Fibroblast of the conjunctiva (primary cell): ENCODE measurements at regions not wholly inside any gene's neighbourhood (a gene's known extent, or its start where the extent isn't known, plus 50 kb on each side); places are given as distances from the start of the nearest gene placed in this dataset.
"Not testable (repeated sequence)": the region's sequence is repeated elsewhere in the genome, so short reads cannot be mapped to it uniquely, and the experiment has no call there.

ENCODE experiments used
- DNase-seq: peaks from one replicate; pipeline ENCODE4 v3.0.0-alpha.2; 2010; ENCODE audit warnings: low read depth

DNA sequence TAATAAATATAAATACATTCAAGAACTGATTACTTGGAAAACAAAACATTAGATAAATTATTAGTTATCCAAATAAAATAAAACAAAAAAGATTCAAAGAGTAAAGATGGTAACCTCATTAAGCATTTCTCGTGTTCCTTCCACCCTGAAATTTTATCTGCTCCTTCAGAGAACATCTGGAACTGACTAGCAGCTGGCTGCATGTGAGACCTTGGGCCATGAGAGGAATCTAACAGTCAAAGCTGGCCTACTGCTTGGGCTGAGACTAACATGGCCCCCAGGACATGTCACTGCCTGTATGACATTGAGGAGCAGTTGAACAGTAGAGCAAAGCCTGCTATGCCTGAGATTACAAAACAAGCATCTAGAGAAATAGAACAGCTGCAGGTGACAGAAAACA, 208.5 kb upstream of the ZSWIM2 start:
- no peak for DNase-seq

DNA sequence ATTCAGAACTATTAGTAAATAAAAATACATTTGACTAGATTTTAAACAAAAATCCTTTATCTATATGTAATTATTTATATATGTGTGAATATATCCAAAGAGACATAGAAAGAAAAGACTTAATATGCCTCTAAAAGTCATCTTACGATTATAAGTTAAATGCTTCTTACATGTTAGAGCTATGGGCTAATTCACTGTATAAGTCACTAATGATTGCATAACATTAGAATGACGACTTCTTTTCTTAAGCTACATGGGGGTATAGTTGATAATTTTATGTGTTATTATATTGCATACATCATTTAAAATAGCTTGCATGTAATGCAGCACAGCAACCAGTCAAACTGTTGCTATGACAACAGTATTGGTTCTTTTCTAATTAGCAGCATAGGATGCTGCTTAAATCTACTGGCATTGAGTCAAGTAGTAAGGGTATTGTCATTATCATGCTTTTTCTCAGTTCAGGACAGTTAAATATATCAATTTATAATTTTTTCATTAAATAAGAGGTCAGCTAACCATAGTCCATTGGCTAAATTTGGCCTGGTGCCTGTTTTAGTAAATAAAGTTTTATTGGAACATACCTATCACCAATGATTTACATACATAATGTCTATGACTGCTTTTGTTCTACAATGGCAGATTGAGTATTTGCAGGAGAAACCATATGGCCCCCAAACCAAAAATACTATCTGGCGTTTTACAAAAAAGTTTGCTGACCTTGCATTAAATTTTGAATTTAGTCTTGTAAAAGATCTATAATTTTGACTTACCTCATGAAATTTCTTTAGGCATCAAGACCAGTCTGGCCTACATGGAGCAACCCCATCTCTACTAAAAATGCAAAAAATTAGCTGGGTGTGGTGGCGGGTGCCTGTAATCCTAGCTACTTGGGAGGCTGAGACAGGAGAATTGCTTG, 207.7 kb upstream of the ZSWIM2 start:
- DNase-seq = no peak

- peak; percentile 26 for DNase-seq
Measured at GRCh38 chr2:187055463-187055862, 206.5 kb upstream of the ZSWIM2 start.

DNA sequence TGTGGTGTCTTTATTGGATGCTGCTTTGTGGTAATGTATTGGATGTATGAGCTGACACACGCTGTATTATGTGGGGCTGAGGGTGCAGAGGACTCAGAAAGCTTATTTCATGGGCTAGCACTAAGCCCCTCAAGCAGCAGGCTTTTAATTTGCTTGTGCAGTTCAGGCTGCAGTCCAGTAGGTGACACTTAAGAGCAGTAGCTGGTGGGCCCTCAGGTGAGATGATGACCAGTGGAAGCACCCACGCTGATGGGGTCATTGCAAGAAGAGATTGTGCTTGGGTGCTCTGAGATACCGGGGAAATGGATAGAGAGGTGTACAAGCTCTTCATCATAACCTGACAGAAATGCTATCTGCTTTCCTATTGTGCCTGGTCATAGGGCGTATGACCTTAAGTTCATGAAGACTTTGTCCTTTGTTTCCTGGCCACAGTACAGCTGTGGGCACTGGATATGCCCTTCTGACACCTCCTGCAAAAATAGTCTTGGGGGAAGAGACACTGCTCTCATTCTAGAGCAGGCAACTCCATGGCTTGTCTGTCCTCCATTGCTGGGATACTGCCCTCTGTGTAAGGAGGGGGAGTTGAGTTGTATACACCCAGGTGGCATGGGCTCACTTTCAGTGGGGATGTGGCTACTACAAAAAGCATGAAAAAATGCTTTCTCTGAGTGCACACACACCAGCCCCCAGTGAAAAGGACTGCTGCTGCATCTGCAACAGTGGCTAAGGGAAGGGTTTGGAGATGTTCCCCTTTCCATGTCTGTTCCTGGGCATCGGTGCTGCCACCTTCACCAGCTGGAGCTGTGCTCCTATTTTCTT, 205.7 kb upstream of the ZSWIM2 start:
- DNase-seq = no peak

GRCh38 chr2:187051350-187051749, 202.4 kb upstream of the ZSWIM2 start:
- DNase-seq = no peak

DNA sequence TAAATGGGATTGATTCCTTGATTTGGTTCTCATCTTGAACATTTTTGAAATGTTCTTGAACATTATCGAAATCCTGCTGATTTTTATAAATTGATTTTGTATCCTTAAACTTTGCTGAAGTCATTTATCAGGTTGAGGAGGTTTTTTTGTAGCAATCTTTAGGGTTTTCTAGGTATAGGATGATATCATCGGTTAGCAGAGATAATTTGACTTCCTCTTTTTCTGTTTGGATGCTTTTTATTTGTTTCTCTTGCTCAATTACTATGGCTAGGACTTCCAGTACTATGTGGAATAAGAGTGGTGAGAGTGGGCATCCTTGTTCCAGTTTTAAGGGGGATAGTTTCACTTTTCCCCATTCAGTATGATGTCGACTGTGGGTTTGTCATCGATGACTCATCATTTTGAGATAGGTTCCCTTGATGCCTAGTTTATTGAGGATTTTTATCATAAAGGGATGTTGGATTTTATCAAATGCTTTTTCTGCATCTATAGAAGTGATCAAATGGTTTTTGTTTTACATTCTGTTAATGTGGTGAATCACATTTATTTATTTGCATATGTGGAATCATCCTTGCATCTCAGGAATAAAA, 201.5 kb upstream of the ZSWIM2 start:
- no peak for DNase-seq

GRCh38 chr2:187037310-187037709, 188.3 kb upstream of the ZSWIM2 start:
- no peak for DNase-seq

GRCh38 chr2:187034434-187034833, 185.5 kb upstream of the ZSWIM2 start:
- DNase-seq = no peak

GRCh38 chr2:187024739-187025138, 175.8 kb upstream of the ZSWIM2 start:
- DNase-seq = no peak

DNA sequence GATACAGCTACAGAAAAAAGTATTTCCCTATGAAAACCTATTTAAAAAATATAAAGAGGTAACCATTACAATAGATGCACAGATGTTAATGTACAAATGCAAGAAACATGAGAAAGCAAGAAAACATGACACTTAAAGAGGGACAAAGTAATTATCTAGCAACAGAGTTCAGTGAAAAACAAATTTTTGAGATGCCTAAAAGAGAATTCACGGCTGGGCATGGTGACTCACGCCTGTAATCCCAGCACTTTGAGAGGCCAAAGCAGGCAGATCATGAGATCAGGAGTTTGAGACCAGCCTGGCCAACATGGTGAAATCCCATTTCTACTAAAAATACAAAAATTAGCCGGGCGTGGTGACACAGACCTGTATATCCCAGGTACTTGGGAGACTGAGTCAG, 175.0 kb upstream of the ZSWIM2 start:
- DNase-seq = not testable (repeated sequence)

GRCh38 chr2:187017438-187017837, 168.5 kb upstream of the ZSWIM2 start:
- DNase-seq = no peak

DNA sequence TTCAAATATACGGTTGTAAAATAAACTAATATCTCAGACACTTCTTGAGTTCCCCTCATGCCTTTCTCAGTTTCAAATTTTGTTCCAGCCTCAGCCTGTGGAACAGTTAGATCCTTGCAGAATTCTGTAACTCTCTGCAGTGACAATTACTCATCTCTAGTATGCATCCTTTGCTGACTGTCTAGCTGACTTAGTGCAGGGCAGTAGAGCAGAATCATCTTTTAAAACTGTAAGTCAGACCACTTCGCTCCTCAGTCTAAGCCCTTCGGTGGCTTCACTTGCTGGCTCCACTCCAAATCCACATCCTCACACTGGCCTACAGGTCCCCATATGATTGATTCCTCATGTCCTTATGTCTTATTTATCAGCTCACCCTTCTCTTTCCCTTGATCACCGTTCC, 164.1 kb upstream of the ZSWIM2 start:
- DNase-seq = no peak

DNA sequence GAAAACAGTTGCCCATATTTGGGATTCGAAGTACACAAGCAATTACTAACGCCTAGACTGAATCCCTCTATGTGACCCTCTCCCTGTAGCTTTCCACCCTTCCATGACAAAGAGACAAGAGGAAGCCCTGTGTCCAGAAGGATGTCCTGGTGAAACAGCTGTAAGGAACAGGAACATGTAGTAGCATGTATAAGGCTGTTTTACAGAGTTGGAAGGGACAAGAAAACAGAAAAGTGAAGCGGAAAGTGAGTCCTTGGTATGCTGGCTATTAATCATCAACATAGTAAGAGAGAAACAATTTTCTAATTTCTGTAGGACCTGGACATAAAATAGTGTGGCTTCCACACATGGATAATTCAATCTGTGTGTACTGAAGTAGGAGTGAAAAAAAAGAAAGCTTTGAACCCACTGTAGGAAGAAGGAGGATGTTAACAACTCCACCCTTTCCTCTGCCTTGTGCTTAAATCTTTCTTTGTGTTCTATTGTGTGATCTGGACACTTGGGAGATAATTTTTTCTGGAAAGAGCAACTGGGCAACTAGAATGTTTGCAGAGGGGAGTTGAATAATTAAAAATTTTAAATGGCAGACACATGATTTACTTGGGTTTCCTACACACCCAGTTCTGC, 162.3 kb upstream of the ZSWIM2 start:
- no peak for DNase-seq

- DNase-seq = no peak
Measured at GRCh38 chr2:187009483-187010239, 160.7 kb upstream of the ZSWIM2 start.

- peak; percentile 2 for DNase-seq
Measured at GRCh38 chr2:187008111-187008510, 159.1 kb upstream of the ZSWIM2 start.

GRCh38 chr2:187003611-187004010, 154.6 kb upstream of the ZSWIM2 start:
- no peak for DNase-seq

DNA sequence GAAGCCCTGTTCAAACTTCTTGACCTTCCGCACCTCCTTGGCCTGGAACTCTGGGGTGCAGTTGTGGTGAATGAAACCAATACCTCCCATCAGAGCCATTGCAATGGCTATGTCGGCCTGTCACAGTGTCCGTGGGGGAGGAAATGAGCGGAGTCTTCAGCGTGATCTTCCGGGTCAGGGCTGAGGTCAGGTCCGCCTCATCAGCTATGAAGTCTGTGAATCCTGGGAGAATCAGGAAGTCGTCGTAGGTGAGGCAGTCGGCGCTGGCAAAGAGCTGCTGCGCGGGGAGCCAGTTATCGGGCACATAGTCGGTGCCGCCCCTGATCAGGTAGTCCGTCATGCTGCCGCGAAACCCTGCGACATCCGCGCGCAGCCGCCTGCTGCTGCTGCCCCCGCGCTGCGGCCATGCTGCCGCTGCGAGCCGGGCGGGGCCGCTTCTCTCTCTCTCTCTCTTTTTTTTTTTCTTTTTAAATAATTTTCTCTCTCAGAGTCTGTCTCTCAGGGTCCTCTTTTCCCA, 154.1 kb upstream of the ZSWIM2 start:
- DNase-seq = no peak

DNA sequence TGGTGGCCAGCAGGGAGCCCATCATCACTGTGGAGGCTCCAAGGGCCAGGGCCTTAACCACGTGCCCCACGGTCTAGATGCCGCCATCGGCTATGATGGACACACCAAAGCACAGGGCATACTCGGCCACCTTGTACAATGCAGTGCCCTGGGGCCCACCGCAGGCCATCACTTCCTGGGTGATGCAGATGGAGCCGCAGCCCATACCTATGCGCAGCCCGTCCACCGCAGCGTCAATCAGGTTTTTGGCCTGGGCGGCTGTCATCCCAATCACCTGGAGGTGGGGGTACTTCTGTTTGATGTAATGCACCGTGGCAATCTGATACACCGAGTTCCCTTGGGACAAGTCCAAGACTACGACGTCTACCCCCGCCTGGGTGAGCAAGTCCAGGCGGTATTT, 153.3 kb upstream of the ZSWIM2 start:
- no peak for DNase-seq

- DNase-seq = no peak
Measured at GRCh38 chr2:187001248-187001647, 152.3 kb upstream of the ZSWIM2 start.

GRCh38 chr2:186995092-186995491, 146.1 kb upstream of the ZSWIM2 start:
- peak; percentile 42 for DNase-seq

DNA sequence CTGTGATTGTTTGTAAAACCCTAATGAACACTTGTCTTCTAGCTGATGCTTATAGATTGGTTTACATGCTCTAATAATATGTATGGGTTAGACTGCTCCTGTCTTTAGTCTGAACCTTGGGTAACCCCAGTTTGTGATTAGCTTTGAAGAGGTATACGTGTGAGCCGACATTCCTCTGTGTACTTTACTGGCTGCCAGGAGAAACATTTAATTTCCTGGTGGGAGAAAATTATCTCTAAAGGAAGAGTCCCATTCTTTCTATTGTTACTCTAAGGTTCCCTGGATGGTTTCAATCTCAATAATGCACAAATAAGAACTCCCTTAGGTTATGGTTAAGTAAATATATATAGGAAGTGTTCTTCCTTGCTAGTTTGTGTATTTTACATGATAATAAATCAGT, 143.6 kb upstream of the ZSWIM2 start:
- DNase-seq = no peak
